ENCODE measurements at regions not wholly inside any gene's neighbourhood (a gene's known extent, or its start where the extent isn't known, plus 50 kb on each side); places are given as distances from the start of the nearest gene placed in this dataset.
"Not testable (repeated sequence)": the region's sequence is repeated elsewhere in the genome, so short reads cannot be mapped to it uniquely, and the experiment has no call there.

DNA sequence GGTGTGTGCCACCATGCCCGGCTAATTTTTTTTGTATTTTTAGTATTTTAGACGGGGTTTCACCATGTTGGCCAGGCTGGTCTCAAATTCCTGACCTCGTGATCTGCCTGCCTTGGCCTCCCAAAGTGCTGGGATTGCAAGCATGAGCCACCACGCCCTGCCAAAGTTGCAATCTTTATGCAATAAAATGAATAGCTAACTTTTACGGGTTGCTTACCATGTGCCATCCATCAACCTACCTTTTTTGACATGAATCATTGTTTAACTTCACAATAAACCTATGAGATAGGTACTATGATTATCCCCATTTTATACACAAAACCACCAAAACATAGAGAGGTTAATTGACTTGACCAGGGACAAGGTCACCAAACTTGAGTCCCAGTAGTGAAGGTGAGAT lies 118.8 kb upstream of the HAND1 start:
- TF ChIP-seq, protein P1, sequence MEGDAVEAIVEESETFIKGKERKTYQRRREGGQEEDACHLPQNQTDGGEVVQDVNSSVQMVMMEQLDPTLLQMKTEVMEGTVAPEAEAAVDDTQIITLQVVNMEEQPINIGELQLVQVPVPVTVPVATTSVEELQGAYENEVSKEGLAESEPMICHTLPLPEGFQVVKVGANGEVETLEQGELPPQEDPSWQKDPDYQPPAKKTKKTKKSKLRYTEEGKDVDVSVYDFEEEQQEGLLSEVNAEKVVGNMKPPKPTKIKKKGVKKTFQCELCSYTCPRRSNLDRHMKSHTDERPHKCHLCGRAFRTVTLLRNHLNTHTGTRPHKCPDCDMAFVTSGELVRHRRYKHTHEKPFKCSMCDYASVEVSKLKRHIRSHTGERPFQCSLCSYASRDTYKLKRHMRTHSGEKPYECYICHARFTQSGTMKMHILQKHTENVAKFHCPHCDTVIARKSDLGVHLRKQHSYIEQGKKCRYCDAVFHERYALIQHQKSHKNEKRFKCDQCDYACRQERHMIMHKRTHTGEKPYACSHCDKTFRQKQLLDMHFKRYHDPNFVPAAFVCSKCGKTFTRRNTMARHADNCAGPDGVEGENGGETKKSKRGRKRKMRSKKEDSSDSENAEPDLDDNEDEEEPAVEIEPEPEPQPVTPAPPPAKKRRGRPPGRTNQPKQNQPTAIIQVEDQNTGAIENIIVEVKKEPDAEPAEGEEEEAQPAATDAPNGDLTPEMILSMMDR (IDR thresholded peaks at IDR 0.05), result not testable (repeated sequence)
- not testable (repeated sequence) for TF ChIP-seq POLR2A (IDR thresholded peaks at IDR 0.05)

Measured in esophagus squamous epithelium (tissue), 4 donors.